ENCODE measurements at regions not wholly inside any gene's neighbourhood (a gene's known extent, or its start where the extent isn't known, plus 50 kb on each side); places are given as distances from the start of the nearest gene placed in this dataset.

DNA sequence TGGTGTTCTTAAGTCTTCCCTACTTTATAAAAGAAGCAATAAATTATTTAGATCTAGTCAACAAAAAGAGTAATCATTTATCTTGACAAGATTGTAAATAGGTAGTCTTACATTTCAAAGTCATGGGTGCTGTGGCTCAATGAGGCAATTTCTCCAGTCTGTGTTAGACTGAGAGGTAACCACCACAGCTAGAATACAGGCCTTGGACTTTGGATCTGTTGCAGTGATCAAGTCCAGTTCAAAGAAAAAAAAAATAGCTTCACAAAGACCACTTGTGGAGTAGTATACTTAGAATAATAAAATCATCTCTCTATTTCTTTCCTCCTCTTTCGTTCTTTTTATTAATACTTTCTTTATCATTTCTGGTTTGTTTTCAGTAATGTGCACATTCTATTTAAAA lies 93.1 kb upstream of the FSIP2 start:
- Histone ChIP-seq H3K36me3 (no peaks in the 10 kb centered on the region), H3K4me1 (no peaks in the 10 kb centered on the region), H3K27ac (no peak overlapping the region), H3K9me3 (peaks cover 0 to 4% of the 10 kb centered on the region in 2 donors), H3K27me3 (no peaks in the 10 kb centered on the region), H3K4me3 (no peak overlapping the region)
- intact Hi-C loops (cut with DNase I; ENCODE audit: low total_unique reads), result no loop called here
- no peak for DNase-seq (ENCODE audit: low spot score in 2 of 2)
- no peak for TF ChIP-seq POLR2AphosphoS5 (IDR thresholded peaks at IDR 0.05)
- TF ChIP-seq, protein P1, sequence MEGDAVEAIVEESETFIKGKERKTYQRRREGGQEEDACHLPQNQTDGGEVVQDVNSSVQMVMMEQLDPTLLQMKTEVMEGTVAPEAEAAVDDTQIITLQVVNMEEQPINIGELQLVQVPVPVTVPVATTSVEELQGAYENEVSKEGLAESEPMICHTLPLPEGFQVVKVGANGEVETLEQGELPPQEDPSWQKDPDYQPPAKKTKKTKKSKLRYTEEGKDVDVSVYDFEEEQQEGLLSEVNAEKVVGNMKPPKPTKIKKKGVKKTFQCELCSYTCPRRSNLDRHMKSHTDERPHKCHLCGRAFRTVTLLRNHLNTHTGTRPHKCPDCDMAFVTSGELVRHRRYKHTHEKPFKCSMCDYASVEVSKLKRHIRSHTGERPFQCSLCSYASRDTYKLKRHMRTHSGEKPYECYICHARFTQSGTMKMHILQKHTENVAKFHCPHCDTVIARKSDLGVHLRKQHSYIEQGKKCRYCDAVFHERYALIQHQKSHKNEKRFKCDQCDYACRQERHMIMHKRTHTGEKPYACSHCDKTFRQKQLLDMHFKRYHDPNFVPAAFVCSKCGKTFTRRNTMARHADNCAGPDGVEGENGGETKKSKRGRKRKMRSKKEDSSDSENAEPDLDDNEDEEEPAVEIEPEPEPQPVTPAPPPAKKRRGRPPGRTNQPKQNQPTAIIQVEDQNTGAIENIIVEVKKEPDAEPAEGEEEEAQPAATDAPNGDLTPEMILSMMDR (IDR thresholded peaks at IDR 0.05), result no peak
- TF ChIP-seq POLR2A (IDR thresholded peaks at IDR 0.05), result no peak

DNA sequence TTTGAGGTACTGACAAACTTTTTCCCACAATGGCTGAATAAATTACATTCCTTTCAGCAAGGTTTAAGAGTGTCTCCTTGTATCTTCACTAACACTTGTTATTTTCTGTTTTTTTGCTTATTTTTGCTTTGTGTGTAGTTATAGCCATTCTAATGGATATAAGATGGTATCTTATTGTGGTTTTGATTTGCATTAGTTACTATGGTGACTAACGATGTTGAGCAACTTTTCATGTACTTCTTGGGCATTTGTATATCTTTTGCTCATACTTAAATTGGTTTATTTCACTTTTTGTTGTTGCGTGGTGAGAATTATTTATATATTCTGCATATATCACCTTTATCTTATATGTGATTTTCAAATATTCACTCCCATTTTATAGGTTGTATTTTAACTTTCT lies 79.9 kb upstream of the FSIP2 start:
- no peak overlapping the region for H3K4me3 ChIP-seq
- TF ChIP-seq POLR2A (IDR thresholded peaks at IDR 0.05), result no peak
- TF ChIP-seq, protein P1 (IDR thresholded peaks at IDR 0.05), result no peak
- no peak for TF ChIP-seq POLR2AphosphoS5 (IDR thresholded peaks at IDR 0.05)
- H3K27me3 ChIP-seq, result no peaks in the 10 kb centered on the region
- no peak for DNase-seq (ENCODE audit: low spot score in 2 of 2)
- no peak overlapping the region for H3K27ac ChIP-seq
- intact Hi-C loops (cut with DNase I; ENCODE audit: low total_unique reads), result no loop called here
- no peaks in the 10 kb centered on the region for H3K4me1 ChIP-seq
- no peaks in the 10 kb centered on the region for H3K36me3 ChIP-seq
- H3K9me3 ChIP-seq, result no peaks in the 10 kb centered on the region

DNA sequence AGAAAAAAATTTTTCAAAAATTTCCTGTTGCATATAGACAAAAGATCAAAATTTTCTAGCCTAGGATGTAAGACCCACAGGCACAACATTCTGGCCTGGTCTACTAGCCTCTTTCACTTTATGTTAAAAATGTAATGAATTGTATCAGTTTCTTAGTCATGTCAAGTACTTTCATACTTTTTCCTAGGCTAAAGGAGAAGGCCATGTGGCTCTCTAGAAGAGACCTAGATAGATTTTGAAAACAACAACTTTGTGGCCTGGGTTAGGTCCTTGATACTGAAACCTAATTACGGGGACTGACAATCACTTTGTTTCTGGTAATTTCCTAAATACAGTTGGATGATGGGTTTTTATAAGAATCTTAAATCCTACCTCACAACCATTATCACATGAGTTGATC lies 74.8 kb upstream of the FSIP2 start:
- no peaks in the 10 kb centered on the region for H3K27me3 ChIP-seq
- intact Hi-C loops (cut with DNase I; ENCODE audit: low total_unique reads), result no loop called here

DNA sequence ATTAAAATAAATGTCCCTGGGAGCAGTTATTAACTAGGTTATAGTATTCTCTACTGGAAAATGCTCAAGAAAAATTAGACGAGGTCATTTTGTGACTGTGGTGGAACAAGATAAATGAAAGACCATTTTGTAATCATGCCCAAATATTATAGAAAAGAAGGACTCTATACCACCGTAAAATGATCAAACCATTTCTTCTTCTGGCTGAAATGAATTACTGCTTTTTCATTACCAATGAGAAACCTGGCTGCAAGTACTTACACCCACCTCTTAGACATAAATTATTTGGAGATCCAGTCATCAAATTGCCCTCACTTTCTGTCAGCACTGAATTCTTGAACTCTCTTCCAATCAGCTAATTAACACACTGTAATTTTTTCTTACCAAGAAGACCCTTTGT lies 74.2 kb upstream of the FSIP2 start:
- TF ChIP-seq POLR2A (IDR thresholded peaks at IDR 0.05) (no peak), POLR2AphosphoS5 (IDR thresholded peaks at IDR 0.05) (no peak)
- TF ChIP-seq, protein P1 (IDR thresholded peaks at IDR 0.05), result no peak
- intact Hi-C loops (cut with DNase I; ENCODE audit: low total_unique reads), result no loop called here
- H3K27ac ChIP-seq, result no peak overlapping the region
- H3K27me3 ChIP-seq, result no peaks in the 10 kb centered on the region
- no peaks in the 10 kb centered on the region for H3K36me3 ChIP-seq
- H3K4me1 ChIP-seq, result no peaks in the 10 kb centered on the region
- no peak for DNase-seq (ENCODE audit: low spot score in 2 of 2)
- H3K9me3 ChIP-seq, result no peaks in the 10 kb centered on the region
- H3K4me3 ChIP-seq, result no peak overlapping the region

More for the DNA sequence above, 74.8 kb upstream of the FSIP2 start:
- Histone ChIP-seq H3K36me3 (no peaks in the 10 kb centered on the region), H3K4me3 (no peak overlapping the region), H3K4me1 (no peaks in the 10 kb centered on the region), H3K27ac (no peak overlapping the region), H3K9me3 (no peaks in the 10 kb centered on the region)
- TF ChIP-seq POLR2A (IDR thresholded peaks at IDR 0.05) (no peak), POLR2AphosphoS5 (IDR thresholded peaks at IDR 0.05) (no peak)
- TF ChIP-seq, protein P1 (IDR thresholded peaks at IDR 0.05), result no peak
- no peak for DNase-seq (ENCODE audit: low spot score in 2 of 2)

DNA sequence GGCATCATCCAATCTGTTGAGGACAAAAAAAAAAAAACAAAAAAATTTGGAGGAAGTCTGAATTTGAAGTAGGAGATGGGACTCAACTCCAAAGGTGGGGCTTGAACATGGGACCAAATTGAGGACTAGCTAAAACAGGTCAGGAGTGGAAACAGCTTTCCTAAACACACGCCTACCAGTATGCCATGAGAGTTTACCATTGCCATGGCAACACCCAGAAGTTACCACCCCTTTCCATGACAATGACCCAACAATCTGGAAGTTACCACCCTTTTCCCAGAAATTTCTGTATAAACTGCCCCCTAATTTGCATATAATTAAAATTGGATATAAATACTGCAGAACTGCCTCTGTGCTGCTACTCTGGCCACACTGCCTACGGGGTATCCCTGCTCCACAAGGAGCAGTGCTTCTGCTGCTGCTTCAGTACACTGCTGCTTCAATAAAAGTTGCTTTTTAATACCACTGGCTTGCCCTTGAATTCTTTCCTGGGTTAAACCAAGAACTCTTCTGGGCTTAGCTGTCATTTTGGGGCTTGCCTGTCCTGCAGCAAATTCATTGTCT lies 73.3 kb upstream of the FSIP2 start:
- Histone ChIP-seq H3K27me3 (no peaks in the 10 kb centered on the region), H3K36me3 (no peaks in the 10 kb centered on the region), H3K27ac (no peak overlapping the region), H3K9me3 (no peaks in the 10 kb centered on the region), H3K4me1 (no peaks in the 10 kb centered on the region), H3K4me3 (no peak overlapping the region)
- no peak for TF ChIP-seq POLR2A (IDR thresholded peaks at IDR 0.05)
- TF ChIP-seq POLR2AphosphoS5 (IDR thresholded peaks at IDR 0.05), result no peak
- TF ChIP-seq, protein P1 (IDR thresholded peaks at IDR 0.05), result no peak
- intact Hi-C loops (cut with DNase I; ENCODE audit: low total_unique reads), result no loop called here
- no peak for DNase-seq (ENCODE audit: low spot score in 2 of 2)
